ENCODE measurements at regions not wholly inside any gene's neighbourhood (a gene's known extent, or its start where the extent isn't known, plus 50 kb on each side); places are given as distances from the start of the nearest gene placed in this dataset.

- TF ChIP-seq CTCF (IDR thresholded peaks at IDR 0.05) (no peak), EP300 (IDR thresholded peaks at IDR 0.05) (no peak)
Observed at GRCh38 chr4:32574803-32575202, 1854.6 kb downstream of the PCDH7 start.
